ENCODE measurements at regions not wholly inside any gene's neighbourhood (a gene's known extent, or its start where the extent isn't known, plus 50 kb on each side); places are given as distances from the start of the nearest gene placed in this dataset.

DNA sequence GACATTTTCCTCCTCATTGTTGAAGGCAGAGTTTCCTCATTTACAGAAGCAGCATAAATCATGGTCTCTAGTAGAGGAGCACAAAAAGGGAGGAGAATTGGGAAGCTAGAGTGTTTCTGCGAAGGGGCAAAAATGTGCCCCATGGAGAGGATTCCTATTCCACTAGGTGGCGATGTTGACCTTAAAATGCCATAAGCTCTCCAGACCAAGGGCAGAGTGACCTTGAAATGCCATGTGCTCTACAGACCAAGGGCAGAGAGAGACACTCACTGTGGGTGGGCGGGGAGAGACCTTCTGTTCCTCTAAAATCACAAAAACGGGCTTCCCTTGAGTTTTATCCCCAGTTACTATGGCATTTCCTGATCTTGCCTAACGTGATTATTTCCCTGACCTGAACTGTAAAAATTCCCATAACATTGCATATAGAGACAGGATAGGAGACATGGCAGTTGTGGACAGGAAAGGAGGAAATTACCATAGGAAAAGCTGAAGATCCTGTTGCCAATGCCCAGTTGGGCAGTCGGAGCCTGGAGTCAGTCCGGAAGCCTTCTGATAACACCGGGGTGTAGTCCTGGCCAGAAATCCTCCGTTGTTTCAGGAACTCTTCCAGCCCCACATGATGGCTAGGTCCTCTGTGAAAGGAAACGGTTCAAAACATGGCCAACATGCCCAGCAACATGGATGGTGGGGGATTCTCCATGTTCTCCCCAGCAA is 567.7 kb downstream of the MAGEB5 start:
- no peak for TF ChIP-seq CTCF (IDR thresholded peaks at IDR 0.05)
- TF ChIP-seq POLR2AphosphoS5 (IDR thresholded peaks at IDR 0.05) = no peak
- TF ChIP-seq POLR2A (IDR thresholded peaks at IDR 0.05) = no peak
